ENCODE measurements at regions not wholly inside any gene's neighbourhood (a gene's known extent, or its start where the extent isn't known, plus 50 kb on each side); places are given as distances from the start of the nearest gene placed in this dataset.

GRCh38 chr10:112005044-112005443 is 178.5 kb downstream of the GPAM start:
- Mint-ChIP-seq H3K27ac (no peak overlapping the region), H3K36me3 (ENCODE audit: insufficient read depth in 1 of 3, low read depth in 3 of 3) (no peaks in the 10 kb centered on the region), H3K9me3 (no peaks in the 10 kb centered on the region), H3K4me3 (no peak overlapping the region), H3K4me1 (peaks cover 13 to 14% of the 10 kb centered on the region in 2 experiments), H3K27me3 (ENCODE audit: low read depth) (peaks cover 4% of the 10 kb centered on the region)
- no peaks in the 10 kb centered on the region for H3K23me2 ChIP-seq (ENCODE audit: insufficient read length, low read depth, low read length, poor library complexity, severe bottlenecking)
- no peak overlapping the region for H4K5ac ChIP-seq (ENCODE audit: insufficient read length, low read depth, low read length)
- no peak overlapping the region for H3K23ac ChIP-seq (ENCODE audit: insufficient read length, low read depth, low read length)
- H3K56ac ChIP-seq (ENCODE audit: insufficient read length, low read depth, low read length) = no peak overlapping the region
- TF ChIP-seq, protein P1, sequence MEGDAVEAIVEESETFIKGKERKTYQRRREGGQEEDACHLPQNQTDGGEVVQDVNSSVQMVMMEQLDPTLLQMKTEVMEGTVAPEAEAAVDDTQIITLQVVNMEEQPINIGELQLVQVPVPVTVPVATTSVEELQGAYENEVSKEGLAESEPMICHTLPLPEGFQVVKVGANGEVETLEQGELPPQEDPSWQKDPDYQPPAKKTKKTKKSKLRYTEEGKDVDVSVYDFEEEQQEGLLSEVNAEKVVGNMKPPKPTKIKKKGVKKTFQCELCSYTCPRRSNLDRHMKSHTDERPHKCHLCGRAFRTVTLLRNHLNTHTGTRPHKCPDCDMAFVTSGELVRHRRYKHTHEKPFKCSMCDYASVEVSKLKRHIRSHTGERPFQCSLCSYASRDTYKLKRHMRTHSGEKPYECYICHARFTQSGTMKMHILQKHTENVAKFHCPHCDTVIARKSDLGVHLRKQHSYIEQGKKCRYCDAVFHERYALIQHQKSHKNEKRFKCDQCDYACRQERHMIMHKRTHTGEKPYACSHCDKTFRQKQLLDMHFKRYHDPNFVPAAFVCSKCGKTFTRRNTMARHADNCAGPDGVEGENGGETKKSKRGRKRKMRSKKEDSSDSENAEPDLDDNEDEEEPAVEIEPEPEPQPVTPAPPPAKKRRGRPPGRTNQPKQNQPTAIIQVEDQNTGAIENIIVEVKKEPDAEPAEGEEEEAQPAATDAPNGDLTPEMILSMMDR (conservative IDR thresholded peaks at IDR 0.05) = no peak
- H2BK12ac ChIP-seq (ENCODE audit: insufficient read length, low read depth, low read length) = no peak overlapping the region
- no peak overlapping the region for H4K91ac ChIP-seq (ENCODE audit: insufficient read length, low read depth, low read length)
- no peak overlapping the region for H2AFZ ChIP-seq (ENCODE audit: low read length)
- no peak overlapping the region for H2BK15ac ChIP-seq (ENCODE audit: low read depth, low read length)
- H3K4ac ChIP-seq (ENCODE audit: low read depth, low read length) = no peak overlapping the region
- H3T11ph ChIP-seq (ENCODE audit: low read length) = no peak overlapping the region
- H3K27ac ChIP-seq (ENCODE audit: insufficient read length, low read depth, low read length) = no peak overlapping the region
- H3K4me2 ChIP-seq (ENCODE audit: insufficient read depth, insufficient read length, low read length) = no peak overlapping the region
- no peak overlapping the region for H2BK120ac ChIP-seq (ENCODE audit: low read depth, low read length, poor library complexity, severe bottlenecking)
- H3K79me2 ChIP-seq (ENCODE audit: insufficient read depth, low read length) = no peaks in the 10 kb centered on the region
- H3K4me1 ChIP-seq (ENCODE audit: insufficient read depth, low read length) = peaks cover 3% of the 10 kb centered on the region; the same call in 1 of the 2 replicates
- H3K9me3 ChIP-seq (ENCODE audit: control insufficient read depth, low read depth, low read length) = no peaks in the 10 kb centered on the region
- H2AK5ac ChIP-seq (ENCODE audit: insufficient read length, low read length) = no peak overlapping the region
- no CpG with 5 or more reads among the region's 3 CpGs for WGBS (ENCODE audit: extremely low coverage, insufficient read length, low lambda C conversion rate)
- H3K14ac ChIP-seq (ENCODE audit: insufficient read depth, low read length) = no peak overlapping the region
- no peak overlapping the region for H4K8ac ChIP-seq (replicated peaks; ENCODE audit: insufficient read length, low read depth, low read length)
- no peaks in the 10 kb centered on the region for H3K79me1 ChIP-seq (ENCODE audit: insufficient read depth, low read depth, low read length, poor library complexity, severe bottlenecking)
- no peaks in the 10 kb centered on the region for H4K20me1 ChIP-seq (ENCODE audit: control insufficient read depth, insufficient read depth, insufficient read length)
- H3K18ac ChIP-seq (ENCODE audit: insufficient read length, low read depth, low read length) = no peak overlapping the region
- no peak overlapping the region for H3K9ac ChIP-seq (ENCODE audit: extremely low read depth, insufficient read length, low read length)
- H2BK20ac ChIP-seq (ENCODE audit: low read depth, low read length, poor library complexity, severe bottlenecking) = no peak overlapping the region
- H3K27me3 ChIP-seq (ENCODE audit: insufficient read depth, low read length) = no peaks in the 10 kb centered on the region
- H2BK5ac ChIP-seq (ENCODE audit: insufficient read length, low read length) = no peak overlapping the region
- DNase-seq = no peak
